ENCODE measurements at regions not wholly inside any gene's neighbourhood (a gene's known extent, or its start where the extent isn't known, plus 50 kb on each side); places are given as distances from the start of the nearest gene placed in this dataset.
A peak's percentile ranks its signal among the peaks of the same experiment; 100 is the strongest.
"Not testable (repeated sequence)": the region's sequence is repeated elsewhere in the genome, so short reads cannot be mapped to it uniquely, and the experiment has no call there.

DNA sequence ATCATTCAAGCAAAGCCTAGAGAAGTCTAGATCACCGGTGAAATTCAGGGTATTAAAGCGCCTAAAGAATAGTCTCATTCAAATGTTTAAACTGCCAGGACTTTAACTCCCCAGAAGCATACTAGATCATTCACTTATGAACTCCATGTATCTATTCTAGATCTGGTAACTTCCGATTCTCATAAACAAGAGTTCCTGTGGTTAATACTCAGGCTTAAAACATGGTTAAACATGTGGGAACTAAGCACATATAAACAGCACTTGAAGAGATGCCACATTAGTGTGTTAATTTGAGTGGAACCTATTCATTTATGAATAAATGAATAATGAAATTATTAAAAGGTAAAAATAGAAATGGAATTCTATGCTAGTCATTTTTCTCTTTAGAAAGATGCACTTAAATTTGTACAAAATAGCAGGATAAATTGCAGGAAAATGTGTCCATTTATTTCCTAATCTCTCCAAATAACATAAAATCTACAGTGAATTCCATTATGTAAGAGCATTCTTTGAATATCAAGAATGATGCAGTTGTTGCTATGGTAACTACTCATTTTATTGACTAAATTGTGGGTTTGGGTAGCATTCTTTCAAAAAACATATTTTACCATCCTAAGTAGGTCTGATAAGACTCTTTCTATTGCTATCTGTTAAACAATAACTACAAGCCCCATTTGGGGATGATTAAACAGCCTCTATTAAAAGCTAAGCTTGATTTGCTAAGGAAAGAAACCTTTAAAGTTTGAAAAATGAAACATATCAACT lies 147.6 kb upstream of the TMEM168 start:
- no peak for DNase-seq (ENCODE audit: low read depth)

DNA sequence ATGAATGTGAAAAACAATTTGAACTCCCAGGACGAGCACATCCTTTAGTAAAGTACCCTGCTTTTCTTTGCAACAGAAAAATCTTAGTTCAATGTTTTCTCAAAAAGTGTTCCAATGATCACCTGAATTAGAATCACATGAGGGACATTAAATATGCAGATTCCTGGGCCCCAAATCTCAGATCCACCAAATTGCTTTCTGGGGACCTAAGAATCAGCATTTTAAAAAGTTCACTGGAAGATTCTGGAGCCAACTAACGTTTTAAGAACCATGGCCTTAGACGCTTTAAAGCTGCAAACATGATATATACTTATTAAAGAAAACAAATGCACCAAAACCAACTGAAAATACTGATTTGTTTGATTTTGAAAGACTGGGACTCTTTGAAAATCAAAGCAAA lies 143.4 kb upstream of the TMEM168 start:
- no peak for DNase-seq (ENCODE audit: low read depth)

DNA sequence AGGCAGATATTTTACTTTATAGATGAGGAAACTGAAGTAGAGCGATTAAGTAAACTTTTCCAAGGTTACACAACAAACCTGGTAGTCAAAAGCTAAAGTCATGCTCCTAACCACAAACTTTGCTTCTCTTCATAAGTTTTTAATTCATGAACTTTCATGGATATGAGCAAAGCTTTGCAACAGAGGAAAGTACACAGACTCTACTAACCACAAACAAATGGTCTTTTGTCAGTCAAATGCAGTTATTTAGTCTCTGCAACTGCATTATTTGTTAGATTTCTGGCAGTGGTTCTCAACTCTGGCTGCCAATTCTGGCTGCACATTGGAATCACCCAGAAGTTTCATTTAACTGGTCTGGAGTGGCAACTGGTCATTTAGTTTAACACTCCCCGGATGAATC lies 140.6 kb upstream of the TMEM168 start:
- DNase-seq (ENCODE audit: low read depth), result no peak

DNA sequence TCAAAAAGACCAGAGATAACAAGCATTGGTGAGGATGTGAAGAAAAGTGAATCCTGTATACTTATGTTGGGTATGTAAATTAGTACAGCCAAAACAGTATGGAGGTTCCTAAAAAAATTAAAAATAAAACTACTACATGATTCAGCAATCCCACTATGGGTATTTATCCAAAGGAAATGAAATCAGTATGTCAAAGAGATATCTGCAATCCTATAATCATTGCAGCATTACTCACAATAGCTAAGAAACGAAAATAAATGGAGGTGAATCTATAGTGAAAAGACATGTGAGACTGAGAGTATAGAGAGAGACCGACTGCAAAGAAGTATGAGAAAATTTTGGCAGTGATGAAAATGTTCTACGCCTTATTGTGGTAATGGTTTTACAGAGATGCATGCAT lies 139.2 kb upstream of the TMEM168 start:
- DNase-seq (ENCODE audit: low read depth), result no peak

DNA sequence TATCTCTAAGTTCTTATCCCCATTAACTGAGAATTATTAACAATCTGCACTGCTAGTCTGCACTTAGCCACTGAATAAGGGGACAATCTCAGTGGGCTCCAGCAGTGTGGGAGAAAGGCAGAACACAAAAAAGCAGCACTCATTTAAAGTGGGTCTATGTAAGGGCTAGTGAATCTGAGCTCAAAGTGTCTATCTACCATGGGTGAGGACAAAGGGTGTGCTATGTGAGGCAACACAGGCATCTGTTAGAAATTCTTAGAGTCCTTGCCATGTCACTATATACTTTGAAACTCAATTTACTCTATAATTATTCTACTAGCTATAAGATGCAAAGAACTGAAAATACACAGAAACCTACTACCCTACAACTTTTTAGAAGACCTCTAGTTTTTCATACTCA lies 135.8 kb upstream of the TMEM168 start:
- DNase-seq (ENCODE audit: low read depth), result no peak

DNA sequence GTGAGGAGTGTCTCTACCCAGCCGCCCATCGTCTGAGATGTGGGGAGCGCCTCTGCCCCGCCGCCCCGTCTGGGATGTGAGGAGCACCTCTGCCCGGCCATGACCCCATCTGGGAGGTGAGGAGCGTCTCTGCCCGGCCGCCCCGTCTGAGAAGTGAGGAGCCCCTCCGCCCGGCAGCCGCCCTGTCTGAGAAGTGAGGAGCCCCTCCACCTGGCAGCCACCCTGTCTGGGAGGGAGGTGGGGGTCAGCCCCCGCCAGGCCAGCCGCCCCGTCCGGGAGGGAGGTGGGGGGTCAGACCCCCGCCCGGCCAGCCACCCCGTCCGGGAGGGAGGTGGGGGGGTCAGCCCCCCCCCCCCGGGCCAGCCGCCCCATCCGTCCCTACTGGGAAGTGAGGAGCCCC lies 132.4 kb upstream of the TMEM168 start:
- not testable (repeated sequence) for DNase-seq (ENCODE audit: low read depth)

DNA sequence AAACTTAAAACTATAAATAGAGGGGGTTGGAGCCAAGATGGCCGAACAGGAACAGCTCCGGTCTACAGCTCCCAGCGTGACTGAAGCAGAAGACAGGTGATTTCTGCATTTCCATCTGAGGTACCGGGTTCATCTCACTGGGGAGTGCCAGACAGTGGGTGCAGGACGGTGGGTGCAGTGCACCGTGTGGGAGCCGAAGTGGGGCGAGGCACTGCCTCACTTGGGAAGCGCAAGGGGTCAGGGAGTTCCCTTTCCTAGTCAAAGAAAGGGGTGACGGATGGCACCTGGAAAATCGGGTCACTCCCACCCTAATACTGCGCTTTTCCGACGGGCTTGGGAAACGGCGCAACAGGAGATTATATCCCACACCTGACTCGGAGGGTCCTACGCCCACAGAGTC lies 126.2 kb upstream of the TMEM168 start:
- not testable (repeated sequence) for DNase-seq (ENCODE audit: low read depth)

DNA sequence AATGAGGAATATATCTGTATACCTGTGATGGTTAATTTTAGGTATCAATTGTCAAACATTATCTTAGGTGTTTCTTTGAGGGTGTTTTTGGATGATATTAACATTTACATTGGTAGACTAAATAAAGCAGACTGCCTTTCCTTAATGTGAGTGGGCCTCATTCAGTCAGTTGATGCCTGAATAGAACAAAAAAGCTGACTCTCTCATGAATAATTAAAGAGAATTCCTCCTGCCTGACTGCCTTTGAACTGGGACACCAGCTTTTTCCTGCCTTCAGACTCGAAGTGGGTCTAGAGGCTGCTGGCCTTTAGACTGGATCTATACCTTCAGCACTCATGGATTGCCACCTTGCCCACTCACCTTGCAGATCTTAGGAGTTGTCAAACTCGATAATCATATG lies 117.9 kb upstream of the TMEM168 start:
- DNase-seq (ENCODE audit: low read depth), result no peak

DNA sequence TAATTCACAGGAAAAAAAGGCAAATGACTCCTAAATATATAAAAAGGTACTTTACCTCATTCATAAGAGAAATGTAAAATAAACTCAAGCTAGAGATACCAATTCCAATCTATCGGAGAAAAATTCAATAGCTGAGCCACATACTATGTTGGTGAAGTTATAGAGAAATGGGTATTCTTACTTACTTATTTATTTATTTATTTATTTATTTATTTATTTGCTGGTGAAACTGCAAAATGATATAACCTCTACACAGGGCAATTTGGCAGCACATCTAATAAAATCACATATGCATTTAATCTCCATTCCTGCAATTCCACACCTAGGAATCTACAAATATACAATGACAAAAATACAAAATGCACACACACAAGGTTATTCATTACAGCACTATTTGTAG lies 117.5 kb upstream of the TMEM168 start:
- DNase-seq (ENCODE audit: low read depth), result no peak

DNA sequence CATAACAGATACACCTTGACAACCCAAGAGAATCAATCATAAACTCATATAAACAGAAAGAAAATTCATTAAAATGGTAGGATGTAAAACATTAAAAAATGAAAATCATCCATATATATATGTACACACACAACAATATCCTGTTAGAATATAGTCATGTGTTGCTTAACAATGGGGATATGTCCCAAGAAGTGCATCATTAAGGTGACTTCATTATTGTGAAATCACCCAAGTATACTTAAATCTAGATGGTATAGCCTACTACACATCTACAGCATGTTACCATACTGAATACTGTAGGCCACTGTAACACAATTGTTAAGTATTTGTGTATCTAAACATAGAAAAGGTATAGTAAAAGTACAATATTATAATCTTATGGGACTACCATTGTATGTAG lies 115.8 kb upstream of the TMEM168 start:
- no peak for DNase-seq (ENCODE audit: low read depth)

DNA sequence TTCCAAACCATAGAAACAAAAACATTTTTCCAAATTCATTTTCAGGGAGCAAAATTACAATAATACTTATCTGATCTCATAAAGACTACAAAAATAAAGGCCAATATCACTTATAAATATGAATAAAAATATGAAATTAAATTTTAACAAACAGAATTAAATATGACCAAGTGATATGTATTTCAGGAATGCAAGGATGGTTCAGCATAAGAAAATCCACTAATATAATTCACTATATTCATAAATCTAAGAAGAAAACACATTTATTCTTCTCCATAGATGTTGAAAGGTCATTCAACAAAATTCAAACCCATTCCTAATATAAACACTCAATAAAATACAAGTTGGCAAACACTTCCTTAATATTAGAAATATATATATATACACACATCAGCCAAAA lies 115.2 kb upstream of the TMEM168 start:
- no peak for DNase-seq (ENCODE audit: low read depth)

DNA sequence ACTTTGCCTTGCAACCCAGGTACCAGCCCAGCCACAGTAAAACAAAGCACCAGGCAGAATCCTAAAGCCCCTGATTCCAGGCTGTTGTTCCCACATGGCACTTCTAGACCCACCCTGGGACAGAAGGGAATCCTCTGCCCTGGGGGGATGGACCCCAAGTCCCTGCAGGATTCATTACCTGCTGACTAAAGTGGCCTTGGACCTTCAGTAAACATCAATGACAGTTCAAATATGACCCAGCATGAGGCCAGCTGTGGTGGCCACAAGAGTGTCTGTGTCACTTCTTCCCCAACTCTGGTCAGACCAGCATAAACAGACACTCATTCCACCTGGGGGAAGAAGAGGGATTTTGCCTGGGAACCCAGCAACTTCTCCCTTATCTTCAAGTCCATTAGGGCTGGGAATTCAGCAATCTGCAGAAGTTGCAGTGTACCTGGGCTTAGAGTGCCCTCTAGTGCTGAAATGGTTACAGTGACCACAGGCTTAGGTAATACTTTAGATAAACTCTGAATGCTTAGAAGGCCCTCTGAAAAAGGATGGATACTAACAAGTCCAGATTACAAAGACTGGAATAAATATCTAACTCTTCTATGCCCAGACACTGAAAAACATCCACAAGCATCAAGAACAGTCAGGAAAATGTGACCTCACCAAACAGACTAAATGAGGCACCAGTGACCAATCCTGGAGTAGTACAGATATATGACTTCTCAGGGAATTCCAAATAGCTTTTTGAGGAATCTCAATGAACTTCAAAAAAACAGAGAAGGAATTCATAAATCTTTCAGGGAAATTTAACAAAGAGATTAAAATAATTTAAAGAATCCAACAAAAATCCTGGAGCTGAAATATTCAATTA lies 108.5 kb upstream of the TMEM168 start:
- peak; percentile 2 for DNase-seq (ENCODE audit: low read depth)

DNA sequence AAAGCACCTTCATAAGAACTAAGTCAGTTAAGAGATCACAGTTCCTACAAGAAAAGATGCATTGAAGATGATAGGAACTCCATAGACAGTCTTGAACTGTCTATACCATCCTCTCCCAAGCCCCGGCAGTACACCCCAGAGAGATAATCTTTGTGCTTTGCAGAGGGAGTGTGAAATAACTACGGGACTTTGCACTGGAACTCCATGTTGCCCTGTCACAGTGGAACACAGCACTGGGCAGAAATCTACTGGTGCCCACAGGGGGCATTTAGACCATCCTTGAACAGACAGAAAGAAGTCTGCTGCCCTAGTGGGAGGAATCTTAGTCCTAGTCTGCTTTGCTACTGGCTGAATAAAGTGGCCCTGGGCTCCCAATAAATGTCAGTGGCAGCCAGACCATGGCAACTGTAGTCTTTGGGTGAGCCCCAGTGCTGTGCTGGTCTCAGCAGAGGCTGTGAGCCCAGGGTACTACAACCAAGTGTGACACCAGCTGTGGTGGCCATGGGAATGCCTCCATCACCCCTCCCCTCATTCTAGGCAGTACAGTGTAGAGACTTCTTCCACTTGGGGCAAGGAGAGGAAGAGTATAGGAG lies 107.7 kb upstream of the TMEM168 start:
- no peak for DNase-seq (ENCODE audit: low read depth)

DNA sequence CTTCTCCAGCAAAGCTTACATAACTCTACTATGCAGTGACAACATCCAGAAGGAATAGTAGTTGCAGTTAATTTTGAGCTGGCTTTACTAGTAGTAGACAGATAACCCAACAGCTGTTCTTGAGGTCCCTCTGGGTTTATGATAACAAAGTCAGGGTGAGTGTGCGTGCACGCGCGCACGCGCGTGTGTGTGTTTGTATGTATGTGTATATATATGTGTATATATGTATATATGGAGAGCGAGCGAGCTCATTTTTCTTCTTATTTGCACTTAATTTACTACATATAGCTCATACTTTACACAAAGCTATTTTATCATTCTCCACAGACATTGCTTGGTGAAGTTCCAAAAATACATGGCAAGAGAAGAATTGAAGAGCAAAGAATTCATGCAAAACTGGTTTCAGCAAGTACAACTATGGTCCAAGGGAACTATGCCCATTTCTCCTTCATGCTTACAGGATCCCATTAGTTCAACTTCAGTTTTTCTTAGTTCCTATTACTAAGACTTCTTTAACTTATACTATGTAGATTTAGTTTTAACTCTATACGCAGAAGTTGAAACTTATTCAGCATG lies 105.9 kb upstream of the TMEM168 start:
- no peak for DNase-seq (ENCODE audit: low read depth)

DNA sequence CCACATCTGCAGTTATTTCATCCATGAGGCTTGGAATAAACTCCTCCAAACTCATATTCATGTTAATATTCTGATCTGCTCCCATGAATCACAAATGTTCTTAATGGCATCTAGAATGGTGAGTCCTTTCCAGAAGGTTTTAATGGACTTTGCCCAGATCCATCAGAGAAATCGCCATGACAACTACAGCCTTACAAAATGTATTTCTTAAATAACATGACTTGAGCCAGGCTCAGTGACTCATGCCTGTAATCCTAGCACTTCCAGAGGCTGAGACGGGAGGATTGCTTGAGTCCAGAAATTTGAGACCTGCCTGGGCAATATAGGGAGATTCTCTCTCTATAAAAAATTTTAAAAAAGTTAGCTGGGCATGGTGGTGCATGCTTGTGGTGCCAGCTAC lies 102.1 kb upstream of the TMEM168 start:
- DNase-seq (ENCODE audit: low read depth), result no peak

DNA sequence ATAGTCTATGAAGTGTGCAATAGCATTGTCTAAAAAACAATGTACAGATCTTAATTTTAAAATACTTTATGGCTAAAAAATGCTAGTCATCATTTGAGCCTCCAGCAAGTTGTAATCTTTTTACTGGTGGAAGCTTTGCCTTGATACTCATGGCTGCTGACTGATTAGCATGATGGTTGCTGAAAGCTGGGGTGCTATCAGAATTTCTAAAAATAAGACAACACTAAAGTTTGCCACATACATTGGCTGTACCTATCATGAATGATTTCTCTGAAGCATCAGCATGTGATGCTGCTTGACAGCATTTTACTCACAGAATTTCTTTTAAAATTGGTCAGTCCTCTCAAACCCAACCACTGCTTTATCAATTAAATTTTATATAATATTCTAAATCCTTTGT lies 101.5 kb upstream of the TMEM168 start:
- DNase-seq (ENCODE audit: low read depth), result no peak

DNA sequence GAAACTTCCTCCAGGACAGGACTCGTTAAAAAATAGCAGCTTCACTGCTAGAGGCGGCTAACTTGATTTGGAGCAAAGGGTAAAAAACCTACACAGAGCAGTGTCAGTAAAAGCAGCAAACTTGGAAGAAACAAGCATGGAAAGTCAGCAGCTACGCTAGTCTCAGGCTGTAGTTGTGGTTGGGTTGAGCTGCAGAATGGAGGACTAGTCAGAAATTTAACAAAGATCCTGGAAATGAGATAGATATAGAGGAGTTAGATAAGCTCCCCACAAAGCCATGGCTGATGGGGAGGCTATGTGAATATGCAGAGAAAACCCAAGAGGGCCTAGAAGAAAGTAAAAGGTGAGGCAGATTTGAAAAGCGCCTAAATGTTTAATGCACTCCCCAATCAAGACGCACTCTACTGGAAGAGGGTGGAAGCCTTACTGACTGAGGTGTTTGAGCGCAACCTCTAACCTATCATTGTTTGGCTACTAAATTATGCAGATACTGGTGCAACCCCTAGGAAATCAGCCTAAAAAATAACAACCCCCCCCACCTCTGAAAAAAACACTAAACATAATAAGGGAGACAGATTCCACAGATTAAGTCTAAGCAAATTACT lies 99.7 kb upstream of the TMEM168 start:
- no peak for DNase-seq (ENCODE audit: low read depth)

DNA sequence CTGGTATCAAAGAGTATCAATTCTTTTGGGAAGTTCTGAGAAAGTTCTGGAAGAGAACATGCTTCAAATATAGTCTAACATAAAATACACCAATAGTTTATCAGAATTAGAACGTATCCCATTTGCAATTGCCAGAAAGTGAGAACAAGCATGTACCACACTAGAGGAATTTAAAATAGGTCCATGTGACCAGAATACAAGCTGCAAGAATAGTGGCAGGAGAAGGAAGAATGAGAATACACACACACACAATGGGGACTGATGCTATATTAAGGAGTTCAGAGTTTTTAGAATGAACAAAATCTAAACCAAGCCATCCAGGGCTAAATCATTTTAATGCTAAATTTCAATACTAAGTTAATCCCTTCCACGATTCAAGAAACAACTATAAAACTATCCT lies 99.1 kb upstream of the TMEM168 start:
- DNase-seq (ENCODE audit: low read depth), result no peak

DNA sequence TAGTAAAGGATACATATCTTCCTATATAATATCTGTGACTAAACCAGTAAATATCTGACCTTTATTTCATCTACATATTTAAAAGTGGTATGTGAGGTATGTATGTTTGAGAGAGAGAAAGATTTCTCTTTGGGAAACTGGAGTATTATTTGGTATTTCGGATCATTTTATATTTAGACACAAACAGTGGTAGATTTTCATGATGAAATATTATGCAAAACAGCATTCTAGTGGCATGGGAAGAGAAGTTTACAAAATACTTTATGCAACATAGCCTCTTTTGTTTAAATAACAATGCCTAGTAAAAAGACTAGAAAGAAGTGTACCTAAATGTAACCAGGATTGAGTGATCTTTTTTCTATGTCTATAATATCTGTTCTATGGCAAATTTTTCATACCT lies 98.6 kb upstream of the TMEM168 start:
- DNase-seq (ENCODE audit: low read depth), result no peak

DNA sequence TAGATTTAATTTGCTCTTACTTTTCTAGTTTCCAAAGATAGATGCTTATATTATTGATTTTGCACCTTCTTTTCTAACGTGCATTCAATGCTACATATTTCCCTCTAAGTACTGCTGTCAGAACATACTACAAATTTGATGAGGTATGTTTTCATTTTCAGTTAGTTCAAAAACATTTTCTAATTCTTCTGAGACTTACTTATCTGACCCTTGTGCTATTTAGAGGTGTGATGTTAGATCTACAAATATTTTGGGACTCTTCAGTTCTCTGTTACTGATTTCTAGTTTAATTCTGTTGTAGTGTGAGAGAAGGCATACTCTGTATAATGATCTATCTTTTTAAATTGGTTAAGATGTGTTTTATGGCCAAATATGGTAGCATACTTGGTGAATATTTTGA lies 97.8 kb upstream of the TMEM168 start:
- DNase-seq (ENCODE audit: low read depth), result no peak

DNA sequence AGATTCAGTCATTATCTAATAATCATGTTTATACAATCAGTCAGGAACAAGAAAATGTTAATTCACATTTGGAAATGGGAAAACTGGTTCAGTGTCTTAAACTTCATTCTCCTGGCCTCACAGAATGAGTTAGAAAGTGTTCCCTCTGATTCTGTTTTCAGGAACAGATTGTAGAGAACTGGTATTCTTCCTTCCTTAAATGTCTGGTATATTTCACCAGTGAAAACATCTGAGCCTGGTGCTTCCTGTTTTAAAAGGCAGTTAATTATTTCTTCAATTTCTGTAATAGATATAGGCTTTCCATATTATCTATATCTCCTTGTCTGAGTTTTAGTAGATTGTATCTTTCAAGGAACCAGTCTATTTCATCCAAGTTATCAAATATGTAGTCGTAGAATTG lies 97.1 kb upstream of the TMEM168 start:
- DNase-seq (ENCODE audit: low read depth), result no peak

DNA sequence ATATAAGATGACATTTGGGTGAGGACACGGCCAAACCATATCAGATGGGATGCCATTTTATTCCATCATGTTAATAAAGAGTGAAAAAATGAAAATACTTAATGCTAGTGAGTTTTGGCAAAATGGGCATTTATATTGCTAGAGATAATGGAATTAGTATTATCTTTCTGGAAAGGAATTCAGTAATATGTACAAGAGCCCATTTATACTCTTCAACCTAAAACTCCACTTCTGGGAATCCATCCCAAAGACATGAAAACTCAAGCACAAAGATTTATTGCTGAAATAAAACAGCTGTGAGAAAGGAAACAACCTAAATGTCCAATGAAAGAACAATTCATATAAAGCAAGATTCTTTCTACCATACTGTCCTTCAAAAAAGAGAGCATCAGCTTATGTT lies 96.0 kb upstream of the TMEM168 start:
- no peak for DNase-seq (ENCODE audit: low read depth)
